GM12878 (cell line): ENCODE measurements at regions not wholly inside any gene's neighbourhood (a gene's known extent, or its start where the extent isn't known, plus 50 kb on each side); places are given as distances from the start of the nearest gene placed in this dataset.

Experiments
- ATAC-seq: fragments of 200-7000 bp; cut with Tn5 transposase; 3 replicates; pipeline ENCODE4 v1.9.1; 2020; ENCODE audit warnings: mild to moderate bottlenecking, moderate library complexity
- BruUV-seq: library from RNA; stranded (reverse); fragments of 400-500 nt; replicated peaks from 2 replicates; lab custom pipeline; 2021; lab: Mats Ljungman, UMichigan
- CTCF ChIA-PET: fragments of 300-600 bp; sonication (Branson Sonifier 250); formaldehyde crosslinking; extraction: SDS; loops from one replicate; lab custom pipeline; 2021; ENCODE audit warnings: inconsistent platforms; lab: Yijun Ruan, JAX
- POLR2A ChIA-PET: fragments of 350-600 bp; formaldehyde crosslinking; extraction: SDS; loops from one replicate; lab custom pipeline; 2021; ENCODE audit warnings: inconsistent platforms; lab: Charles Lee
- RAD21 ChIA-PET: fragments of 300-600 bp; sonication (Branson Sonifier 250); formaldehyde crosslinking; loops from one replicate; lab custom pipeline; 2023; ENCODE audit warnings: antibody characterized with exemption; ENCODE audit not compliant: unreplicated experiment; lab: Charles Lee
- SMC1A ChIA-PET: fragments of 300-600 bp; sonication (Branson Sonifier 250); formaldehyde crosslinking; loops from one replicate; lab custom pipeline; 2023; ENCODE audit not compliant: unreplicated experiment, uncharacterized antibody; lab: Charles Lee
- DNase-seq: peaks from one replicate; pipeline ENCODE4 v3.0.0-alpha.2; 2011; ENCODE audit warnings: low read depth, low spot score
- FAIRE-seq: peaks from 3 replicates; lab custom pipeline; 2011; peaks lifted over from hg19 to GRCh38; lab: Jason Lieb, UNC
- H2AFZ ChIP-seq: 2 replicates; pipeline ENCODE4 v1.6.0; 2011; ENCODE audit warnings: low read depth, low read length, control low read depth; ENCODE audit not compliant: control insufficient read depth
- H3K27ac ChIP-seq: 2 replicates; pipeline ENCODE4 v1.5.1; 2011; ENCODE audit warnings: control low read depth; ENCODE audit not compliant: control insufficient read depth, insufficient read depth
- H3K27me3 ChIP-seq, 2 experiments: replicated peaks in 1 of 2; 2 replicates each; pipeline versions ENCODE4 v1.6.0 to v1.6.1; 2011; ENCODE audit warnings: low read length in 1 of 2; ENCODE audit not compliant: control insufficient read depth in 2 of 2, insufficient read depth in 2 of 2
- H3K36me3 ChIP-seq, 2 experiments: 2 replicates each; pipeline ENCODE4 v1.5.1; 2011; ENCODE audit warnings: low read length in 1 of 2; ENCODE audit not compliant: control insufficient read depth in 2 of 2, insufficient read depth in 2 of 2
- H3K4me1 ChIP-seq: 2 replicates; pipeline ENCODE4 v1.6.1; 2011; ENCODE audit warnings: mild to moderate bottlenecking, low read length, moderate library complexity, mixed read lengths; ENCODE audit not compliant: control insufficient read depth, insufficient read depth
- H3K4me2 ChIP-seq: 2 replicates; pipeline ENCODE4 v1.6.0; 2011; ENCODE audit warnings: control low read depth; ENCODE audit not compliant: control insufficient read depth, insufficient read depth
- H3K4me3 ChIP-seq: fragments of 200-600 bp; sonication (generic); 2 replicates; pipeline ENCODE4 v1.5.1; 2016
- H3K79me2 ChIP-seq: 2 replicates; pipeline ENCODE4 v1.6.0; 2011; ENCODE audit warnings: low read length; ENCODE audit not compliant: control insufficient read depth, insufficient read depth
- H3K9ac ChIP-seq: 2 replicates; pipeline ENCODE4 v1.8.0; 2011; ENCODE audit warnings: low read length, control low read depth, mixed read lengths; ENCODE audit not compliant: control insufficient read depth, insufficient read depth
- H3K9me3 ChIP-seq: replicated peaks from 3 replicates; pipeline ENCODE4 v1.5.1; 2011; ENCODE audit warnings: mild to moderate bottlenecking, low read length; ENCODE audit not compliant: control insufficient read depth, insufficient read depth
- H4K20me1 ChIP-seq: 2 replicates; pipeline ENCODE4 v1.6.0; 2011; ENCODE audit not compliant: control insufficient read depth, insufficient read depth
- CEBPB ChIP-seq, 2 experiments: fragments of 150-350 bp in 1 of 2; IDR thresholded peaks; 2 replicates each; pipeline ENCODE4 v1.6.1; 2012 to 2014; ENCODE audit warnings: low read depth in 2 of 2, low read length in 2 of 2, borderline replicate concordance in 1 of 2, inconsistent platforms in 1 of 2
- FOS ChIP-seq: IDR thresholded peaks from 3 replicates; pipeline ENCODE4 v1.6.1; 2011; ENCODE audit warnings: borderline replicate concordance; ENCODE audit not compliant: insufficient read length; ENCODE audit errors: extremely low read depth
- FOXM1 ChIP-seq: IDR thresholded peaks from 2 replicates; pipeline ENCODE4 v1.6.1; 2012; ENCODE audit warnings: low read depth, mild to moderate bottlenecking, inconsistent platforms, low read length, moderate library complexity
- HDGF ChIP-seq: fragments of 450-650 bp; IDR thresholded peaks from 2 replicates; pipeline ENCODE4 v1.6.1; 2016; ENCODE audit warnings: antibody characterized with exemption
- MYB ChIP-seq: fragments of 150-350 bp; IDR thresholded peaks from 2 replicates; pipeline ENCODE4 v1.6.1; 2014; ENCODE audit warnings: mild to moderate bottlenecking, low read depth, low read length, borderline replicate concordance
- NFYB ChIP-seq: IDR thresholded peaks from 2 replicates; pipeline ENCODE4 v1.6.1; 2011; ENCODE audit warnings: low read depth, mild to moderate bottlenecking, low read length, improper control_type of control experiment, moderate library complexity; ENCODE audit not compliant: insufficient read depth
- RAD21 ChIP-seq: IDR thresholded peaks from 2 replicates; pipeline ENCODE4 v1.6.1; 2011; ENCODE audit warnings: mild to moderate bottlenecking, low read depth, low read length, moderate library complexity; ENCODE audit not compliant: insufficient read depth
- RCOR1 ChIP-seq: conservative IDR thresholded peaks from 2 replicates; pipeline ENCODE4 v1.6.1; 2012; ENCODE audit warnings: low read depth, low read length, improper control_type of control experiment
- WGBS: methylation state at CpG from one replicate; pipeline ENCODE4 v1.1.6; 2016; ENCODE audit warnings: low lambda C conversion rate; ENCODE audit not compliant: insufficient replicate concordance, insufficient coverage; ENCODE audit errors: missing lambda C conversion rate; 5-methylcytosine and 5-hydroxymethylcytosine counted together
- in situ Hi-C: fragments of 300-500 bp; cut with MboI; formaldehyde crosslinking; loops from 9 replicates; pipeline ENCODE4 v1.14.3; 2018; ENCODE audit warnings: mixed read lengths
- intact Hi-C: fragments of 100-400 bp; cut with micrococcal nuclease; formaldehyde crosslinking; loops from one replicate; pipeline ENCODE4 v1.14.2; 2022; ENCODE audit not compliant: unreplicated experiment
- TF ChIP-seq, protein P1 (sequence below): IDR thresholded peaks from 2 replicates; pipeline ENCODE4 v1.6.1; 2012; ENCODE audit warnings: improper control_type of control experiment, low read depth, low read length; ENCODE audit not compliant: insufficient replicate concordance
- TF ChIP-seq, protein P2 (sequence below): IDR thresholded peaks from 2 replicates; pipeline ENCODE4 v1.6.1; 2011; ENCODE audit warnings: mild to moderate bottlenecking, low read depth, low read length, moderate library complexity; ENCODE audit not compliant: insufficient replicate concordance

DNA sequence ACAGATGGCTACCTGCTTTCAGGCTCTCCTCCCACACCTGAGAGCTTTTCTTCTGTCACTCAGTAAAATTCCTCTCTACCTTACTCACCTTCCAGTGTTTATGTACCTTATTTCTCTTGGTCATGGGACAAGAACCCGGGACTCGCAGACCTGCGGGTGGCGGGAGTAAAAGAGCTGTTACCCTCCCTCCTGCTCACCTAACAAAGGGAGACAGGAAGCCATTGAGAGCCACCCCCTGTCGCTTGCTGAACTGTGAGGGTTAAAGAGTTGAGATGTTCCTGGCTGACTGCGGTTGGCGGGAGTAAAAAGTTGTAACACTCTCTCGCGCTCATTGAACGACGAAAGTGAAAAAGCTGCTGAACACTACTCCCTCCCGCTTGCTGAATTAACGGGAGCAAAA lies 1935.1 kb upstream of the FLRT2 start:
- no peaks in the 10 kb centered on the region for H3K4me1 ChIP-seq
- H3K79me2 ChIP-seq: no peaks in the 10 kb centered on the region
- no peak overlapping the region for H3K4me3 ChIP-seq
- H3K4me2 ChIP-seq: no peak overlapping the region
- H3K9me3 ChIP-seq: no peaks in the 10 kb centered on the region
- H3K9ac ChIP-seq: no peak overlapping the region
- intact Hi-C loops: no loop called here
- ChIA-PET CTCF (no interaction called here), RAD21 (no interaction called here), SMC1A (interaction anchor here (0.7 kb wide), 1 partner anchor 1485 kb away, joined by 3 read pairs; no protein-coding TSS in a partner anchor), POLR2A (no interaction called here)
- in situ Hi-C loops: no loop called here
- FAIRE-seq (no peak), DNase-seq (no peak), ATAC-seq (no peak)
- H3K27ac ChIP-seq: no peak overlapping the region
- BruUV-seq: no TSS peak
- H4K20me1 ChIP-seq: no peaks in the 10 kb centered on the region
- 49% methylated on average over 13 of the region's 13 CpGs for WGBS
- no peak for TF ChIP-seq FOS
- no peak for TF ChIP-seq HDGF
- no peak for TF ChIP-seq CEBPB (IDR thresholded peaks at IDR 0.05; ENCODE audit: borderline replicate concordance in 1 of 2, low read depth in 2 of 2, low read length in 2 of 2)
- TF ChIP-seq, protein P1, sequence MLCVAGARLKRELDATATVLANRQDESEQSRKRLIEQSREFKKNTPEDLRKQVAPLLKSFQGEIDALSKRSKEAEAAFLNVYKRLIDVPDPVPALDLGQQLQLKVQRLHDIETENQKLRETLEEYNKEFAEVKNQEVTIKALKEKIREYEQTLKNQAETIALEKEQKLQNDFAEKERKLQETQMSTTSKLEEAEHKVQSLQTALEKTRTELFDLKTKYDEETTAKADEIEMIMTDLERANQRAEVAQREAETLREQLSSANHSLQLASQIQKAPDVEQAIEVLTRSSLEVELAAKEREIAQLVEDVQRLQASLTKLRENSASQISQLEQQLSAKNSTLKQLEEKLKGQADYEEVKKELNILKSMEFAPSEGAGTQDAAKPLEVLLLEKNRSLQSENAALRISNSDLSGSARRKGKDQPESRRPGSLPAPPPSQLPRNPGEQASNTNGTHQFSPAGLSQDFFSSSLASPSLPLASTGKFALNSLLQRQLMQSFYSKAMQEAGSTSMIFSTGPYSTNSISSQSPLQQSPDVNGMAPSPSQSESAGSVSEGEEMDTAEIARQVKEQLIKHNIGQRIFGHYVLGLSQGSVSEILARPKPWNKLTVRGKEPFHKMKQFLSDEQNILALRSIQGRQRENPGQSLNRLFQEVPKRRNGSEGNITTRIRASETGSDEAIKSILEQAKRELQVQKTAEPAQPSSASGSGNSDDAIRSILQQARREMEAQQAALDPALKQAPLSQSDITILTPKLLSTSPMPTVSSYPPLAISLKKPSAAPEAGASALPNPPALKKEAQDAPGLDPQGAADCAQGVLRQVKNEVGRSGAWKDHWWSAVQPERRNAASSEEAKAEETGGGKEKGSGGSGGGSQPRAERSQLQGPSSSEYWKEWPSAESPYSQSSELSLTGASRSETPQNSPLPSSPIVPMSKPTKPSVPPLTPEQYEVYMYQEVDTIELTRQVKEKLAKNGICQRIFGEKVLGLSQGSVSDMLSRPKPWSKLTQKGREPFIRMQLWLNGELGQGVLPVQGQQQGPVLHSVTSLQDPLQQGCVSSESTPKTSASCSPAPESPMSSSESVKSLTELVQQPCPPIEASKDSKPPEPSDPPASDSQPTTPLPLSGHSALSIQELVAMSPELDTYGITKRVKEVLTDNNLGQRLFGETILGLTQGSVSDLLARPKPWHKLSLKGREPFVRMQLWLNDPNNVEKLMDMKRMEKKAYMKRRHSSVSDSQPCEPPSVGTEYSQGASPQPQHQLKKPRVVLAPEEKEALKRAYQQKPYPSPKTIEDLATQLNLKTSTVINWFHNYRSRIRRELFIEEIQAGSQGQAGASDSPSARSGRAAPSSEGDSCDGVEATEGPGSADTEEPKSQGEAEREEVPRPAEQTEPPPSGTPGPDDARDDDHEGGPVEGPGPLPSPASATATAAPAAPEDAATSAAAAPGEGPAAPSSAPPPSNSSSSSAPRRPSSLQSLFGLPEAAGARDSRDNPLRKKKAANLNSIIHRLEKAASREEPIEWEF: no peak
- TF ChIP-seq RCOR1: no peak
- TF ChIP-seq, protein P2, sequence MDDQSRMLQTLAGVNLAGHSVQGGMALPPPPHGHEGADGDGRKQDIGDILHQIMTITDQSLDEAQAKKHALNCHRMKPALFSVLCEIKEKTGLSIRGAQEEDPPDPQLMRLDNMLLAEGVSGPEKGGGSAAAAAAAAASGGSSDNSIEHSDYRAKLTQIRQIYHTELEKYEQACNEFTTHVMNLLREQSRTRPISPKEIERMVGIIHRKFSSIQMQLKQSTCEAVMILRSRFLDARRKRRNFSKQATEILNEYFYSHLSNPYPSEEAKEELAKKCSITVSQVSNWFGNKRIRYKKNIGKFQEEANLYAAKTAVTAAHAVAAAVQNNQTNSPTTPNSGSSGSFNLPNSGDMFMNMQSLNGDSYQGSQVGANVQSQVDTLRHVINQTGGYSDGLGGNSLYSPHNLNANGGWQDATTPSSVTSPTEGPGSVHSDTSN: no peak
- TF ChIP-seq RAD21: no peak
- TF ChIP-seq NFYB: no peak
- TF ChIP-seq MYB: no peak
- TF ChIP-seq FOXM1: no peak
- no peak overlapping the region for H2AFZ ChIP-seq
- no peaks in the 10 kb centered on the region for H3K36me3 ChIP-seq
- H3K27me3 ChIP-seq: no peaks in the 10 kb centered on the region
